Fibroblast of lung (primary cell): ENCODE measurements at regions not wholly inside any gene's neighbourhood (a gene's known extent, or its start where the extent isn't known, plus 50 kb on each side); places are given as distances from the start of the nearest gene placed in this dataset.

Source experiments
- DNase-seq, 2 donors: peaks; one replicate each; pipeline versions ENCODE4 v3.0.0 to v3.0.0-alpha.2; 2010; ENCODE audit warnings: low read depth in 2 of 2
- H2AFZ ChIP-seq: 2 replicates; pipeline ENCODE4 v1.5.1; 2012; ENCODE audit warnings: low read length, control low read depth, inconsistent platforms
- H3K27ac ChIP-seq: 2 replicates; pipeline ENCODE4 v1.5.1; 2011; ENCODE audit warnings: low read length, control low read depth; ENCODE audit not compliant: insufficient read depth
- H3K27me3 ChIP-seq: 2 replicates; pipeline ENCODE4 v1.5.1; 2011; ENCODE audit warnings: mild to moderate bottlenecking, low read length; ENCODE audit not compliant: control insufficient read depth, insufficient read depth
- H3K36me3 ChIP-seq: 2 replicates; pipeline ENCODE4 v1.5.1; 2011; ENCODE audit warnings: low read length; ENCODE audit not compliant: control insufficient read depth, insufficient read depth
- H3K4me1 ChIP-seq: 2 replicates; pipeline ENCODE4 v1.5.1; 2011; ENCODE audit warnings: low read length; ENCODE audit not compliant: control insufficient read depth, insufficient read depth; ENCODE audit errors: extremely low read depth
- H3K4me2 ChIP-seq: 2 replicates; pipeline ENCODE4 v1.5.1; 2011; ENCODE audit warnings: low read length, control low read depth; ENCODE audit not compliant: insufficient read depth; ENCODE audit errors: extremely low read depth
- H3K4me3 ChIP-seq, 4 experiments: fragments of 200-600 bp in 1 of 4; sonication (generic) in 1 of 4; replicated peaks in 1 of 4; 2 replicates each; pipeline ENCODE4 v1.5.1; 2011 to 2016; ENCODE audit warnings: low read length in 4 of 4, low read depth in 3 of 4, mild to moderate bottlenecking in 3 of 4, control low read depth in 2 of 4, inconsistent platforms in 1 of 4, mixed read lengths in 1 of 4; ENCODE audit not compliant: insufficient read depth in 1 of 4; ENCODE audit errors: control extremely low read depth in 1 of 4
- H3K79me2 ChIP-seq: 2 replicates; pipeline ENCODE4 v1.5.1; 2012; ENCODE audit warnings: mild to moderate bottlenecking, low read length, inconsistent platforms; ENCODE audit not compliant: control insufficient read depth, insufficient read depth
- H3K9ac ChIP-seq: 2 replicates; pipeline ENCODE4 v1.5.1; 2011; ENCODE audit warnings: mild to moderate bottlenecking, low read length, control low read depth; ENCODE audit not compliant: insufficient read depth
- H3K9me3 ChIP-seq: 2 replicates; pipeline ENCODE4 v1.5.1; 2012; ENCODE audit warnings: low read depth, low read length; ENCODE audit not compliant: control insufficient read depth, insufficient read depth
- H4K20me1 ChIP-seq: 2 replicates; pipeline ENCODE4 v1.5.1; 2011; ENCODE audit warnings: low read length; ENCODE audit not compliant: control insufficient read depth, insufficient read depth; ENCODE audit errors: extremely low read depth
- CTCF ChIP-seq, 2 donors: IDR thresholded peaks in 1 of 2; conservative IDR thresholded peaks in 1 of 2; 1 replicate in 1 of 2; 2 replicates in 1 of 2; pipeline ENCODE4 v1.5.1; 2011 to 2012; ENCODE audit warnings: low read length in 2 of 2, control low read depth in 1 of 2, inconsistent platforms in 1 of 2, low read depth in 1 of 2, mild to moderate bottlenecking in 1 of 2
- EZH2 ChIP-seq: IDR thresholded peaks from 2 replicates; pipeline ENCODE4 v1.5.1; 2012; ENCODE audit warnings: low read length, control low read depth, mild to moderate bottlenecking; ENCODE audit errors: missing control alignments

- no peak overlapping the region for H2AFZ ChIP-seq
Observed at GRCh38 chr14:48936849-48937248, 649.3 kb downstream of the RPS29 start.

GRCh38 chr14:48936362-48936761, 649.8 kb downstream of the RPS29 start:
- no peak overlapping the region for H3K4me2 ChIP-seq
- no peak overlapping the region for H3K9ac ChIP-seq
- H3K36me3 ChIP-seq, result no peaks in the 10 kb centered on the region
- H3K27me3 ChIP-seq, result no peaks in the 10 kb centered on the region
- no peaks in the 10 kb centered on the region for H4K20me1 ChIP-seq
- no peak overlapping the region for H2AFZ ChIP-seq
- H3K79me2 ChIP-seq, result no peaks in the 10 kb centered on the region
- TF ChIP-seq EZH2 (no peak), CTCF (conservative IDR thresholded peaks at IDR 0.05 in 1 of 2, IDR thresholded peaks at IDR 0.05 in 1 of 2; ENCODE audit: low read depth in 1 of 2, low read length in 2 of 2) (no peak)
- DNase-seq, result peak; percentile 12 to 74
- H3K4me1 ChIP-seq, result no peaks in the 10 kb centered on the region
- H3K27ac ChIP-seq, result no peak overlapping the region
- H3K9me3 ChIP-seq, result no peaks in the 10 kb centered on the region
- H3K4me3 ChIP-seq, result no peak overlapping the region

More at GRCh38 chr14:48936849-48937248, 649.3 kb downstream of the RPS29 start:
- Histone ChIP-seq H3K4me2 (no peak overlapping the region), H3K27ac (no peak overlapping the region), H3K9ac (no peak overlapping the region), H3K9me3 (no peaks in the 10 kb centered on the region), H3K4me3 (no peak overlapping the region), H3K27me3 (no peaks in the 10 kb centered on the region), H3K36me3 (no peaks in the 10 kb centered on the region), H4K20me1 (no peaks in the 10 kb centered on the region), H3K79me2 (no peaks in the 10 kb centered on the region), H3K4me1 (no peaks in the 10 kb centered on the region)
- peak in 1 of 2 donors; percentile 59 for DNase-seq
- TF ChIP-seq CTCF (conservative IDR thresholded peaks at IDR 0.05 in 1 of 2, IDR thresholded peaks at IDR 0.05 in 1 of 2; ENCODE audit: low read depth in 1 of 2, low read length in 2 of 2) (no peak), EZH2 (no peak)

DNA sequence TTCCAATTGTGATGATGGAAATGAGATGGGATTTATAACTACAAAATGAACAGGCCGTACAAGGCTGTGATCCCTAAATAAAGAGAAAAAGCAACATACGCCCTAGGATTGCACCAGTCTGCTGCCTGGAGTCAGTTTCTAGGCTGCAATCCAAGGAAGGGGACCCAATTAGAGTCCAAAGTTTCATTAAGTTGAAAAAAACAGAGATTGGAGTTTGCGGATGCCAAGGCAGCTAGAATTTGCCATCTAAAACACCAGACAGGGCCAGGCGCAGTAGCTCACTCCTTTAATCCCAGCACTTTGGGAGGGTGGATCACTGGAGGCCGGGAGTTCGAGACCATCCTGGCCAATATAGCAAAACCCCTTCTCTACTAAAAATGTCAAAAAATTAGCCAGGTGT, 661.0 kb downstream of the RPS29 start:
- Histone ChIP-seq H3K4me1 (no peaks in the 10 kb centered on the region), H3K79me2 (no peaks in the 10 kb centered on the region), H3K36me3 (no peaks in the 10 kb centered on the region), H3K9me3 (no peaks in the 10 kb centered on the region), H4K20me1 (no peaks in the 10 kb centered on the region), H3K27ac (no peak overlapping the region), H3K9ac (no peak overlapping the region), H2AFZ (no peak overlapping the region), H3K4me3 (no peak overlapping the region), H3K27me3 (no peaks in the 10 kb centered on the region), H3K4me2 (no peak overlapping the region)
- no peak for DNase-seq
- TF ChIP-seq CTCF (conservative IDR thresholded peaks at IDR 0.05 in 1 of 2, IDR thresholded peaks at IDR 0.05 in 1 of 2; ENCODE audit: low read depth in 1 of 2, low read length in 2 of 2) (no peak), EZH2 (no peak)
